NB4 (cell line): ENCODE measurements at regions not wholly inside any gene's neighbourhood (a gene's known extent, or its start where the extent isn't known, plus 50 kb on each side); places are given as distances from the start of the nearest gene placed in this dataset.

Experiments used
- CTCF ChIP-seq: IDR thresholded peaks from one replicate; pipeline ENCODE4 v1.5.1; 2012; ENCODE audit warnings: low read depth, low read length
- MAX ChIP-seq: IDR thresholded peaks from 2 replicates; pipeline ENCODE4 v1.6.1; 2011; ENCODE audit warnings: low read depth, low read length
- POLR2A ChIP-seq: IDR thresholded peaks from 2 replicates; pipeline ENCODE4 v1.6.1; 2011; ENCODE audit warnings: mild to moderate bottlenecking; ENCODE audit not compliant: insufficient read length; ENCODE audit errors: extremely low read depth

GRCh38 chr1:47584249-47584648 is 146.4 kb downstream of the FOXD2 start:
- TF ChIP-seq CTCF (no peak), POLR2A (no peak), MAX (no peak)
